PC-9 (cell line): ENCODE measurements at regions not wholly inside any gene's neighbourhood (a gene's known extent, or its start where the extent isn't known, plus 50 kb on each side); places are given as distances from the start of the nearest gene placed in this dataset.

Experiments used
- BruUV-seq: library from RNA; stranded (reverse); fragments of 400-500 nt; replicated peaks from 2 replicates; lab custom pipeline; 2021; lab: Mats Ljungman, UMichigan
- CTCF ChIA-PET: fragments of 300-600 bp; sonication (Branson Sonifier 250); formaldehyde crosslinking; loops from one replicate; lab custom pipeline; 2022; ENCODE audit warnings: antibody characterized with exemption; lab: Charles Lee
- POLR2A ChIA-PET: fragments of 300-600 bp; sonication (Branson Sonifier 250); formaldehyde crosslinking; loops from one replicate; lab custom pipeline; 2022; ENCODE audit warnings: antibody characterized with exemption; ENCODE audit not compliant: unreplicated experiment; lab: Charles Lee
- DNase-seq, 2 experiments: peaks; one replicate each; pipeline versions ENCODE4 v3.0.0 to v3.0.0-alpha.2; 2015 to 2022; ENCODE audit warnings: mixed read lengths in 1 of 2
- H2AFZ ChIP-seq: fragments of 200-600 bp; sonication (generic); 2 replicates; pipeline ENCODE4 v1.8.1; 2017; ENCODE audit warnings: antibody characterized with exemption
- H3F3A ChIP-seq: fragments of 200-600 bp; sonication (generic); 2 replicates; pipeline ENCODE4 v1.8.1; 2017; ENCODE audit warnings: antibody characterized with exemption, mild to moderate bottlenecking, low read depth; ENCODE audit not compliant: insufficient read depth
- H3K27ac ChIP-seq: fragments of 200-600 bp; sonication (generic); 2 replicates; pipeline ENCODE4 v1.6.1; 2016; ENCODE audit warnings: mixed run types
- H3K27me3 ChIP-seq: fragments of 200-600 bp; sonication (generic); 2 replicates; pipeline ENCODE4 v1.6.1; 2016; ENCODE audit warnings: low read depth, mixed run types; ENCODE audit not compliant: insufficient read depth
- H3K36me3 ChIP-seq: fragments of 200-600 bp; sonication (generic); 2 replicates; pipeline ENCODE4 v1.6.1; 2016; ENCODE audit warnings: low read depth, mixed run types
- H3K4me1 ChIP-seq: fragments of 200-600 bp; sonication (generic); replicated peaks from 2 replicates; pipeline ENCODE4 v1.6.1; 2016; ENCODE audit warnings: mixed run types; ENCODE audit not compliant: insufficient read depth
- H3K4me2 ChIP-seq: fragments of 200-600 bp; sonication (generic); 2 replicates; pipeline ENCODE4 v1.6.1; 2017; ENCODE audit warnings: mixed run types
- H3K4me3 ChIP-seq: fragments of 200-600 bp; sonication (generic); 2 replicates; pipeline ENCODE4 v1.6.1; 2016; ENCODE audit warnings: mixed run types
- H3K79me2 ChIP-seq: fragments of 200-600 bp; sonication (generic); 2 replicates; pipeline ENCODE4 v1.6.1; 2017; ENCODE audit warnings: low read depth, mixed run types
- H3K9me2 ChIP-seq: fragments of 200-600 bp; sonication (generic); 2 replicates; pipeline ENCODE4 v1.8.1; 2017; ENCODE audit warnings: mild to moderate bottlenecking; ENCODE audit not compliant: insufficient read depth
- H3K9me3 ChIP-seq: fragments of 200-600 bp; sonication (generic); 2 replicates; pipeline ENCODE4 v1.8.1; 2016; ENCODE audit warnings: low read depth; ENCODE audit not compliant: insufficient read depth
- H4K20me1 ChIP-seq: fragments of 200-600 bp; sonication (generic); 2 replicates; pipeline ENCODE4 v1.8.1; 2017; ENCODE audit not compliant: insufficient read depth
- CTCF ChIP-seq: fragments of 200-600 bp; sonication (generic); conservative IDR thresholded peaks from 2 replicates; pipeline ENCODE4 v1.6.1; 2017; ENCODE audit warnings: mixed run types, antibody characterized with exemption, mild to moderate bottlenecking, moderate library complexity
- EZH2 ChIP-seq: fragments of 200-600 bp; sonication (generic); IDR thresholded peaks from 2 replicates; pipeline ENCODE4 v1.8.0; 2017; ENCODE audit warnings: antibody characterized with exemption, low read depth
- intact Hi-C: fragments of 100-400 bp; cut with micrococcal nuclease; formaldehyde crosslinking; loops from one replicate; pipeline ENCODE4 v1.10.0; 2022; ENCODE audit not compliant: unreplicated experiment

GRCh38 chr9:78858266-78858665, 561.3 kb downstream of the PSAT1 start:
- Histone ChIP-seq H3F3A (no peaks in the 10 kb centered on the region), H3K4me3 (no peak overlapping the region), H3K27me3 (peaks cover 5% of the 10 kb centered on the region; the same call in 1 of the 2 replicates), H3K4me2 (no peak overlapping the region), H3K79me2 (no peaks in the 10 kb centered on the region), H2AFZ (no peak overlapping the region), H3K4me1 (no peaks in the 10 kb centered on the region), H3K36me3 (no peaks in the 10 kb centered on the region), H4K20me1 (no peaks in the 10 kb centered on the region), H3K9me3 (no peaks in the 10 kb centered on the region), H3K9me2 (no peaks in the 10 kb centered on the region), H3K27ac (no peak overlapping the region)
- no peak for TF ChIP-seq EZH2
- TF ChIP-seq CTCF = no peak
- ChIA-PET CTCF (no interaction called here), POLR2A (interaction anchor here (0.6 kb wide), 1 partner anchor 165 kb away, joined by 4 read pairs; no protein-coding TSS in a partner anchor)
- intact Hi-C loops = no loop called here
- no TSS peak for BruUV-seq
- no peak for DNase-seq

GRCh38 chr9:78860801-78861475, 564.0 kb downstream of the PSAT1 start:
- Histone ChIP-seq H3K27me3 (peaks cover 5% of the 10 kb centered on the region; the same call in 1 of the 2 replicates), H3K9me2 (no peaks in the 10 kb centered on the region), H3K79me2 (no peaks in the 10 kb centered on the region), H3K9me3 (no peaks in the 10 kb centered on the region), H3K4me3 (no peak overlapping the region), H3K4me1 (no peaks in the 10 kb centered on the region), H4K20me1 (no peaks in the 10 kb centered on the region), H3K36me3 (no peaks in the 10 kb centered on the region), H3F3A (no peaks in the 10 kb centered on the region), H3K27ac (no peak overlapping the region), H2AFZ (no peak overlapping the region), H3K4me2 (no peak overlapping the region)
- intact Hi-C loops = loop anchor here (10.0 kb wide), 1 partner anchor 156 kb away; no protein-coding TSS in a partner anchor
- BruUV-seq = no TSS peak
- POLR2A ChIA-PET = no interaction called here
- CTCF ChIA-PET = no interaction called here
- no peak for DNase-seq
- no peak for TF ChIP-seq EZH2
- no peak for TF ChIP-seq CTCF

GRCh38 chr9:78863531-78863930, 566.6 kb downstream of the PSAT1 start:
- ChIA-PET POLR2A (no interaction called here), CTCF (no interaction called here)
- Histone ChIP-seq H3K27me3 (no peaks in the 10 kb centered on the region), H4K20me1 (no peaks in the 10 kb centered on the region), H3K4me1 (no peaks in the 10 kb centered on the region), H3F3A (no peaks in the 10 kb centered on the region), H3K27ac (no peak overlapping the region), H3K36me3 (no peaks in the 10 kb centered on the region), H3K9me3 (no peaks in the 10 kb centered on the region), H2AFZ (no peak overlapping the region), H3K79me2 (no peaks in the 10 kb centered on the region), H3K4me3 (no peak overlapping the region), H3K9me2 (no peaks in the 10 kb centered on the region), H3K4me2 (no peak overlapping the region)
- intact Hi-C loops = loop anchor here (10.0 kb wide), 1 partner anchor 159 kb away; no protein-coding TSS in a partner anchor
- BruUV-seq = no TSS peak
- DNase-seq = no peak
- TF ChIP-seq CTCF = no peak
- no peak for TF ChIP-seq EZH2
